Panc1 (cell line): ENCODE measurements at regions not wholly inside any gene's neighbourhood (a gene's known extent, or its start where the extent isn't known, plus 50 kb on each side); places are given as distances from the start of the nearest gene placed in this dataset.

Experiments
- ATAC-seq: fragments of 200-7000 bp; cut with Tn5 transposase; 2 replicates; pipeline ENCODE4 v1.9.1; 2020; ENCODE audit warnings: mild to moderate bottlenecking, moderate library complexity
- BruUV-seq: library from RNA; stranded (reverse); fragments of 400-500 nt; replicated peaks from 2 replicates; lab custom pipeline; 2021; lab: Mats Ljungman, UMichigan
- CTCF ChIA-PET: fragments of 300-600 bp; sonication (Branson Sonifier 250); formaldehyde crosslinking; loops from one replicate; lab custom pipeline; 2022; ENCODE audit warnings: antibody characterized with exemption; lab: Charles Lee
- POLR2A ChIA-PET: fragments of 300-600 bp; sonication (Branson Sonifier 250); formaldehyde crosslinking; loops from one replicate; lab custom pipeline; 2022; ENCODE audit warnings: antibody characterized with exemption; lab: Charles Lee
- DNase-seq: peaks from one replicate; pipeline ENCODE4 v3.0.0-alpha.2; 2010; ENCODE audit warnings: low read depth, low spot score
- H3K27ac ChIP-seq: 2 replicates; pipeline ENCODE4 v1.5.1; 2011; ENCODE audit warnings: mild to moderate bottlenecking, low read length, inconsistent platforms
- H3K27me3 ChIP-seq: fragments of 200-500 bp; sonication (Bioruptor generic); 2 replicates; pipeline ENCODE4 v1.6.0; 2014; ENCODE audit warnings: low read length, inconsistent platforms; ENCODE audit not compliant: control insufficient read depth, insufficient read depth
- H3K36me3 ChIP-seq: fragments of 200-500 bp; sonication (Bioruptor generic); 2 replicates; pipeline ENCODE4 v1.5.1; 2014; ENCODE audit warnings: inconsistent platforms, mild to moderate bottlenecking, low read length, moderate library complexity; ENCODE audit not compliant: control insufficient read depth, insufficient read depth
- H3K4me1 ChIP-seq: 2 replicates; pipeline ENCODE4 v1.5.1; 2011; ENCODE audit warnings: inconsistent platforms, mild to moderate bottlenecking, low read length, moderate library complexity; ENCODE audit not compliant: control insufficient read depth, insufficient read depth
- H3K4me3 ChIP-seq, 2 experiments: 2 replicates each; pipeline ENCODE4 v1.5.1; 2011 to 2012; ENCODE audit warnings: low read depth in 2 of 2, low read length in 2 of 2, mild to moderate bottlenecking in 2 of 2, inconsistent platforms in 1 of 2, moderate library complexity in 1 of 2
- H3K9me3 ChIP-seq: fragments of 200-500 bp; sonication (Bioruptor generic); 2 replicates; pipeline ENCODE4 v1.5.1; 2014; ENCODE audit warnings: low read depth, mild to moderate bottlenecking, inconsistent platforms, low read length, moderate library complexity; ENCODE audit not compliant: control insufficient read depth, insufficient read depth
- CTCF ChIP-seq: fragments of 450-650 bp; IDR thresholded peaks from 2 replicates; pipeline ENCODE4 v1.5.1; 2017; ENCODE audit warnings: mild to moderate bottlenecking
- POLR2AphosphoS5 ChIP-seq: IDR thresholded peaks from 2 replicates; pipeline ENCODE4 v1.6.1; 2012; ENCODE audit warnings: mild to moderate bottlenecking, low read depth, low read length, moderate library complexity
- REST ChIP-seq, 2 experiments: IDR thresholded peaks; 2 replicates each; pipeline ENCODE4 v1.6.1; 2011 to 2012; ENCODE audit warnings: low read depth in 2 of 2, control low read depth in 1 of 2, low read length in 1 of 2, mild to moderate bottlenecking in 1 of 2, moderate library complexity in 1 of 2; ENCODE audit not compliant: insufficient read depth in 1 of 2
- SIN3A ChIP-seq: IDR thresholded peaks from 2 replicates; pipeline ENCODE4 v1.6.1; 2012; ENCODE audit warnings: low read depth, mild to moderate bottlenecking, low read length, moderate library complexity, borderline replicate concordance; ENCODE audit not compliant: insufficient read depth
- TCF7L2 ChIP-seq: IDR thresholded peaks from 2 replicates; pipeline ENCODE4 v1.6.1; 2011; ENCODE audit warnings: mild to moderate bottlenecking, low read depth, low read length, inconsistent platforms
- in situ Hi-C: cut with HindIII; loops from 2 replicates; pipeline ENCODE4 v1.10.0; 2016; ENCODE audit warnings: low sequenced_read_pairs, low pct_unique_long_range_greater_than_20kb
- intact Hi-C: fragments of 100-400 bp; cut with micrococcal nuclease; formaldehyde crosslinking; loops from one replicate; pipeline ENCODE4 v1.10.0; 2022; ENCODE audit not compliant: unreplicated experiment

- DNase-seq (no peak), ATAC-seq (no peak)
- H3K36me3 ChIP-seq: no peaks in the 10 kb centered on the region
- in situ Hi-C loops (no loop called here), intact Hi-C loops (no loop called here)
- H3K4me3 ChIP-seq: no peak overlapping the region
- no peak overlapping the region for H3K27ac ChIP-seq
- no peak for TF ChIP-seq POLR2AphosphoS5
- TF ChIP-seq CTCF: no peak
- no peak for TF ChIP-seq REST (IDR thresholded peaks at IDR 0.05; ENCODE audit: insufficient read depth in 1 of 2, low read depth in 2 of 2, low read length in 1 of 2)
- no peak for TF ChIP-seq TCF7L2
- TF ChIP-seq SIN3A: no peak
- H3K9me3 ChIP-seq: no peaks in the 10 kb centered on the region
- H3K4me1 ChIP-seq: no peaks in the 10 kb centered on the region
- CTCF ChIA-PET: no interaction called here
- BruUV-seq: no TSS peak
- no peaks in the 10 kb centered on the region for H3K27me3 ChIP-seq
- POLR2A ChIA-PET: no interaction called here
These were observed 380.7 kb upstream of the NOCT start for GRCh38 chr4:138634915-138635314.

- no peak for ATAC-seq
- DNase-seq: no peak
- Histone ChIP-seq H3K27ac (no peak overlapping the region), H3K9me3 (no peaks in the 10 kb centered on the region), H3K4me1 (no peaks in the 10 kb centered on the region), H3K4me3 (no peak overlapping the region), H3K36me3 (no peaks in the 10 kb centered on the region), H3K27me3 (no peaks in the 10 kb centered on the region)
- CTCF ChIA-PET: no interaction called here
- in situ Hi-C loops (no loop called here), intact Hi-C loops (no loop called here)
- no TSS peak for BruUV-seq
- TF ChIP-seq SIN3A (no peak), REST (IDR thresholded peaks at IDR 0.05; ENCODE audit: insufficient read depth in 1 of 2, low read depth in 2 of 2, low read length in 1 of 2) (no peak), POLR2AphosphoS5 (no peak), TCF7L2 (no peak), CTCF (no peak)
- POLR2A ChIA-PET: no interaction called here
These were observed 382.0 kb upstream of the NOCT start for GRCh38 chr4:138633580-138633904.
